ENCODE measurements at regions not wholly inside any gene's neighbourhood (a gene's known extent, or its start where the extent isn't known, plus 50 kb on each side); places are given as distances from the start of the nearest gene placed in this dataset.

DNA sequence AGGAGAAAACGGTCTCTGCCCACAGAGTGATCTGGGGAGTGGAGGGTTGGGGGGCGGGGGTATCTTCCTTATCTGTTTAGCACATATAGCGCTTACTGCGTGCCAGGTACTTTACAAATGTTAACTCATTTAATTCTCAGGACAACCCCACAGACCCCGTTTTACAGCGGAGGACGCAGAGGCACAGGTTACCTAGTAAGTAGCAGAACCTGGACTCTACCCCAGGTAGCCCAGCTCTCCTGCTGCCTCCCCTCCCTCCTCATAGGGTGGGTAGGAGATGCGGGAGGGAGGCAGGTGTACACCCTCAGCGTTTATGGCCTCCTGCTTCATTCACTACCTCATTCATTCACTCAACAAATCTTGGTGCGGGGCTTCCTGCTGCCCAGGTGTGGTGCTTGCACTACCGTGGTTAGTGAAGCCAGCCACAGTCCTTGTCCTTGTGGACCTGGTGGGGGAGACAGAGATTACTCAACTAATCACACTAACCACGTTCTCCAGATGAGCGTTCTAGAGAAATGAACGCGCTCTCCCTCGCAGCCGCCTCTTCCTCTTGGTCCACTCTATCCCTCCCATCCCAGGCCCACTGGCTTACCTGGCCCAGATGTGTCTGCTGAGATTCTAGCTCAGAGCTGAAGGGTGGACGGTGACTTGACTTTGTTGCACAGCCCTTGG lies 102.0 kb downstream of the IER5 start:
- ChIA-PET POLR2A (no interaction called here), CTCF (interaction anchor here (0.6 to 7.6 kb wide), 35 partner anchors 9 to 892 kb away, joined by 3 to 117 read pairs (median 4); no protein-coding TSS in a partner anchor)
- TF ChIP-seq, protein P1, sequence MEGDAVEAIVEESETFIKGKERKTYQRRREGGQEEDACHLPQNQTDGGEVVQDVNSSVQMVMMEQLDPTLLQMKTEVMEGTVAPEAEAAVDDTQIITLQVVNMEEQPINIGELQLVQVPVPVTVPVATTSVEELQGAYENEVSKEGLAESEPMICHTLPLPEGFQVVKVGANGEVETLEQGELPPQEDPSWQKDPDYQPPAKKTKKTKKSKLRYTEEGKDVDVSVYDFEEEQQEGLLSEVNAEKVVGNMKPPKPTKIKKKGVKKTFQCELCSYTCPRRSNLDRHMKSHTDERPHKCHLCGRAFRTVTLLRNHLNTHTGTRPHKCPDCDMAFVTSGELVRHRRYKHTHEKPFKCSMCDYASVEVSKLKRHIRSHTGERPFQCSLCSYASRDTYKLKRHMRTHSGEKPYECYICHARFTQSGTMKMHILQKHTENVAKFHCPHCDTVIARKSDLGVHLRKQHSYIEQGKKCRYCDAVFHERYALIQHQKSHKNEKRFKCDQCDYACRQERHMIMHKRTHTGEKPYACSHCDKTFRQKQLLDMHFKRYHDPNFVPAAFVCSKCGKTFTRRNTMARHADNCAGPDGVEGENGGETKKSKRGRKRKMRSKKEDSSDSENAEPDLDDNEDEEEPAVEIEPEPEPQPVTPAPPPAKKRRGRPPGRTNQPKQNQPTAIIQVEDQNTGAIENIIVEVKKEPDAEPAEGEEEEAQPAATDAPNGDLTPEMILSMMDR (IDR thresholded peaks at IDR 0.05; ENCODE audit: control extremely low read depth, extremely low read depth, low read depth, missing control alignments): peak; percentile 36
- no peak for DNase-seq (ENCODE audit: extremely low spot score)

DNA sequence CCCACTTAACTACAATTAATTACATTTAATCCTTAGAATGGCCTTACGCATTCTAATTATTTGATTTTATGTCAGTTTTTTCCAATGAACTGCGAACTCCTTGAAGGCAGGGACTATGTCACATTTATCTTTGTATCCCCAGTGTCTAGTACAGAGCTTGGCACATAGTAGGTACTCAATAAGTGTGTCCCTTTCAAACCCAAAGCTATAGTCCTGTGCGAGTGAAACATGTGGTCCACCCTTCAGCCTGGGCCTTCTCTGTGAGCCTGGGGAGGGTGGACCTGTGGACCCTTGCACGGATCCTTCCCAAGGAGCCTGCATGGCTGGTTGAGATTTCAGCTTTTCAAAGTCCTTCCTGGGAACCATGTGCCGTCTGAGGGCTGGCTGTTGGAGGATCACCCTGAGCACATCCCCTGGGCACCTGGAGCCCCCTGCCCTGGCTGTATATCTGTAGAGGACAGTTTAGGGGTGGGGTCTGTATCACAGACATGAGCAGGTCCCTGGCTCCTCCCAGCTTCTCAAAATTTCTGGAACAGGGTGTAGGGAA lies 103.1 kb downstream of the IER5 start:
- CTCF ChIA-PET: interaction anchor here (1.4 to 7.6 kb wide), 8 partner anchors 10 to 889 kb away, joined by 3 to 117 read pairs (median 6); no protein-coding TSS in a partner anchor
- TF ChIP-seq, protein P1 (IDR thresholded peaks at IDR 0.05; ENCODE audit: control extremely low read depth, extremely low read depth, low read depth, missing control alignments): no peak
- DNase-seq (ENCODE audit: extremely low spot score): no peak
- POLR2A ChIA-PET: no interaction called here

DNA sequence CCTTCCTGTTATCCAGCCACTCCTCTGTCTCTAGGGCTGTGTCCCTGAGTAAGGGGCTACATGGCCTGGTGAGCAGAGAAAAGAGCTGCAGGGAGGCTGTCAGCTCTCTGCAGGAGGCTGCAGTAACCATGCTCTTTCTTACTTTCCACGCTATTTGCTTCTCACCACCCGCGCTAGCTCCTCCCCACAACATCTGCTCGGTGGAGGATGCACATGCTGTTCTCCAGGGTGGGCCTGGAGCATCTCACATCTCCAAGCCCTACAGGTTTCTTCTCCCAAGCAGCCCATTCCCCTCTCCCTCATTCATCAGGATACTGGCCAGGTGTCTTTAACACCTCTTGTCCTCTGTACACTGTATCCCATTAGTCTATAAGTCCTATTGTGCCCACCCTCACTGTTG lies 103.8 kb downstream of the IER5 start:
- no peak for DNase-seq (ENCODE audit: extremely low spot score)
- CTCF ChIA-PET: interaction anchor here (1.4 to 7.6 kb wide), 6 partner anchors 10 to 888 kb away, joined by 3 to 117 read pairs (median 6); no protein-coding TSS in a partner anchor
- TF ChIP-seq, protein P1 (IDR thresholded peaks at IDR 0.05; ENCODE audit: control extremely low read depth, extremely low read depth, low read depth, missing control alignments): no peak
- POLR2A ChIA-PET: no interaction called here

DNA sequence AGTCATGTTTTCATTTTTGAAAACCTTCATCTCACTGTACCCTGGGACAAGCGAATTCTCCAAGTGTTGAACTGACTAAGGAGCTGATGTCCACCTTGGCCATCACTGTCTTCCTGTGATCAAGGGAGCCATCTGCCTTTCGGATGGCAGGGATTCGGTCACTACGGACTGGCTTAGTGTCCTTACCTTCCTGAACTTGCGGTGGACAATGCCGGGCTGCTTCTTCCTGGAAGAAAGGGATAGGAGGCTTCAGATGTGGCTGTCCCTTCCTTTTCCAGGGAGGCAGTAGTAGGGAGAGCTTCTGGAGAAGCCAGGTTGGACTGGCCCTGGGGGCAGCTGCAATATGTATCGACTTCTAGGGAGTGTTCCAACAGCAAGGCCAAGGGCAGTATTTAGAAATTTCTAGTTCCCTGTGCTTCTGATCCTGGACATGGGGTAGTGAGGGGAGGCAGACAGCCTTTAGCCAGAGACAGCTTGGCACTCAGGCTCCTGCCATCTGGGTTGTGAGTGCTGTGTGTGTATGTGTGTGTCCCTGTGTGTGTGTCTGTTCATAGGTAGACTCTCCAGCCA lies 114.6 kb downstream of the IER5 start:
- TF ChIP-seq, protein P1 (IDR thresholded peaks at IDR 0.05; ENCODE audit: control extremely low read depth, extremely low read depth, low read depth, missing control alignments): no peak
- POLR2A ChIA-PET: no interaction called here
- CTCF ChIA-PET: interaction anchor here (0.9 to 2.8 kb wide), 5 partner anchors 10 to 223 kb away, joined by 3 to 12 read pairs (median 8); no protein-coding TSS in a partner anchor
- DNase-seq (ENCODE audit: extremely low spot score): no peak

DNA sequence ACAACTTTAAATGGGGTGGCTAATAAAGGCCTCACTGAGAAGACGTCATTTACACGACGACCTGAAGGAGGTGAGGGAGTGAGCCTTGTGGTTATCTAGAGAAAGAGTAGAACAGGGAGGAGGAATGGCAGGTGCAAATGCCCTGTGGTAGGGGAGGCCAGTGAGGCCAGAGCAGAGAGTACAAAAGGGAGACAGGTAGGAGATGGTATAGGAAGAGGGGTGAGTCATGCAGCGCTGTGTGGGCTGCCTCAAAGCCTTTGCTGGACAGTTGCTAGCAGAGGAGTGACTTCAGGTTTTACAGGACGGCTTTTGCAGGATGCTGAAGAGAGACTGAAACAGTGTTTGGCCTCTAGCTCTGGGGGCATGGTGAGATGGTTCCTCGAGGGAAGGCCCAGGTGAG lies 116.0 kb downstream of the IER5 start:
- CTCF ChIA-PET: no interaction called here

DNA sequence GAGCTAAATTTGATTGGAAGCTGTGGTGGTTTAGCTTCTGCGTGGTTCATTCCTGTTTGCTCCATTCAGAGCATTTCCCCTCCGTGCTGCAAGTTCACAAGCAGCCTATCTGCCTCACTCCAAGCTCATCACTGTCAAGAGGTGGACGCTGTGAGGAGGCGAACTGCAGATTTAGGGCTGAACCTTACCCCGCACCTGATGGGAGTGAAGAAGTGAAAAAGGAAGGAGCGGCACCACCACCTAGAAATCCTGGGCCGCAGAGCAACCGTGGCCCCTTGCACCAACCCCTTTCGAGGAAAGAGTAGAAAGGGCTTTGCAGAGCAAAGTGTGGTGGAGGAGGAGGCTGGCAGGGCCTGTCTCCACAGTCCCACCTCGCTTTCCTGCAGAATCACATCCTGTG lies 117.4 kb downstream of the IER5 start:
- ChIA-PET POLR2A (no interaction called here), CTCF (no interaction called here)
- DNase-seq (ENCODE audit: extremely low spot score): no peak
- TF ChIP-seq, protein P1 (IDR thresholded peaks at IDR 0.05; ENCODE audit: control extremely low read depth, extremely low read depth, low read depth, missing control alignments): no peak

More for the DNA sequence above, 116.0 kb downstream of the IER5 start:
- POLR2A ChIA-PET: no interaction called here
- DNase-seq (ENCODE audit: extremely low spot score): no peak
- TF ChIP-seq, protein P1 (IDR thresholded peaks at IDR 0.05; ENCODE audit: control extremely low read depth, extremely low read depth, low read depth, missing control alignments): no peak
